Trophoblast cell (in vitro differentiated cells and primary cell): ENCODE measurements at regions not wholly inside any gene's neighbourhood (a gene's known extent, or its start where the extent isn't known, plus 50 kb on each side); places are given as distances from the start of the nearest gene placed in this dataset.

Experiments
- DNase-seq, 2 donors: peaks; one replicate each; pipeline ENCODE4 v3.0.0-alpha.2; 2016
- H2AFZ ChIP-seq: 2 replicates; pipeline ENCODE4 v1.6.1; 2013; ENCODE audit warnings: low read length, moderate library complexity, mild to moderate bottlenecking; ENCODE audit not compliant: insufficient read depth, poor library complexity
- H2AK5ac ChIP-seq: 2 replicates; pipeline ENCODE4 v1.6.1; 2013; ENCODE audit warnings: mild to moderate bottlenecking, low read length
- H2BK120ac ChIP-seq: 2 replicates; pipeline ENCODE4 v1.6.1; 2013; ENCODE audit warnings: low read length, mild to moderate bottlenecking, moderate library complexity; ENCODE audit not compliant: insufficient read depth, poor library complexity
- H2BK12ac ChIP-seq: 2 replicates; pipeline ENCODE4 v1.6.1; 2013; ENCODE audit warnings: mild to moderate bottlenecking, low read length, moderate library complexity
- H2BK5ac ChIP-seq: 2 replicates; pipeline ENCODE4 v1.6.1; 2013; ENCODE audit warnings: low read length, low read depth, moderate library complexity, mild to moderate bottlenecking; ENCODE audit not compliant: poor library complexity
- H3K14ac ChIP-seq: 2 replicates; pipeline ENCODE4 v1.6.1; 2013; ENCODE audit warnings: mild to moderate bottlenecking, low read length
- H3K18ac ChIP-seq: 2 replicates; pipeline ENCODE4 v1.6.1; 2013; ENCODE audit warnings: mild to moderate bottlenecking, low read length
- H3K23ac ChIP-seq: 2 replicates; pipeline ENCODE4 v1.6.1; 2013; ENCODE audit warnings: low read length
- H3K27ac ChIP-seq: 2 replicates; pipeline ENCODE4 v1.5.1; 2013; ENCODE audit warnings: low read depth, mild to moderate bottlenecking, inconsistent platforms, low read length, moderate library complexity
- H3K27me3 ChIP-seq: 2 replicates; pipeline ENCODE4 v1.6.1; 2013; ENCODE audit warnings: inconsistent platforms, mild to moderate bottlenecking, low read length, moderate library complexity; ENCODE audit not compliant: insufficient read depth
- H3K36me3 ChIP-seq, 2 experiments: 1 replicate in 1 of 2; 2 replicates in 1 of 2; pipeline ENCODE4 v1.6.1; 2013; ENCODE audit warnings: low read length in 2 of 2, mild to moderate bottlenecking in 2 of 2, moderate library complexity in 1 of 2; ENCODE audit not compliant: insufficient read depth in 2 of 2, control insufficient read depth in 1 of 2
- H3K4ac ChIP-seq: 2 replicates; pipeline ENCODE4 v1.6.1; 2013; ENCODE audit warnings: low read depth, mild to moderate bottlenecking, low read length, moderate library complexity
- H3K4me1 ChIP-seq, 2 experiments: 1 replicate in 1 of 2; 2 replicates in 1 of 2; pipeline ENCODE4 v1.6.1; 2013; ENCODE audit warnings: low read length in 2 of 2, mild to moderate bottlenecking in 2 of 2, moderate library complexity in 1 of 2; ENCODE audit not compliant: insufficient read depth in 2 of 2, control insufficient read depth in 1 of 2
- H3K4me2 ChIP-seq: 2 replicates; pipeline ENCODE4 v1.6.1; 2013; ENCODE audit warnings: inconsistent platforms, mild to moderate bottlenecking, low read length, moderate library complexity
- H3K4me3 ChIP-seq: 2 replicates; pipeline ENCODE4 v1.5.1; 2013; ENCODE audit warnings: mild to moderate bottlenecking, low read depth, low read length, inconsistent platforms
- H3K79me1 ChIP-seq: one replicate; pipeline ENCODE4 v1.6.1; 2013; ENCODE audit warnings: low read length
- H3K79me2 ChIP-seq: 2 replicates; pipeline ENCODE4 v1.6.1; 2013; ENCODE audit warnings: low read length, mild to moderate bottlenecking; ENCODE audit not compliant: control insufficient read depth, insufficient read depth, poor library complexity
- H3K9ac ChIP-seq: 2 replicates; pipeline ENCODE4 v1.6.1; 2013; ENCODE audit warnings: mild to moderate bottlenecking, low read length
- H3K9me3 ChIP-seq: 2 replicates; pipeline ENCODE4 v1.6.1; 2013; ENCODE audit warnings: low read depth, mild to moderate bottlenecking, control low read depth, inconsistent platforms, low read length; ENCODE audit not compliant: insufficient read depth
- H4K12ac ChIP-seq: 2 replicates; pipeline ENCODE4 v1.6.1; 2013; ENCODE audit warnings: low read depth, mild to moderate bottlenecking, low read length, moderate library complexity
- H4K8ac ChIP-seq: 2 replicates; pipeline ENCODE4 v1.6.1; 2013; ENCODE audit warnings: low read depth, mild to moderate bottlenecking, low read length, moderate library complexity
- H4K91ac ChIP-seq: one replicate; pipeline ENCODE4 v1.6.1; 2013; ENCODE audit warnings: low read depth, mild to moderate bottlenecking, low read length, moderate library complexity
- WGBS: extraction: QIAGEN DNeasy Blood & Tissue Kit; methylation state at CpG from one replicate; pipeline ENCODE4 v1.1.7; 2013; ENCODE audit warnings: missing lambda C conversion rate; ENCODE audit not compliant: insufficient read length, insufficient coverage; ENCODE audit errors: extremely low coverage; 5-methylcytosine and 5-hydroxymethylcytosine counted together

DNA sequence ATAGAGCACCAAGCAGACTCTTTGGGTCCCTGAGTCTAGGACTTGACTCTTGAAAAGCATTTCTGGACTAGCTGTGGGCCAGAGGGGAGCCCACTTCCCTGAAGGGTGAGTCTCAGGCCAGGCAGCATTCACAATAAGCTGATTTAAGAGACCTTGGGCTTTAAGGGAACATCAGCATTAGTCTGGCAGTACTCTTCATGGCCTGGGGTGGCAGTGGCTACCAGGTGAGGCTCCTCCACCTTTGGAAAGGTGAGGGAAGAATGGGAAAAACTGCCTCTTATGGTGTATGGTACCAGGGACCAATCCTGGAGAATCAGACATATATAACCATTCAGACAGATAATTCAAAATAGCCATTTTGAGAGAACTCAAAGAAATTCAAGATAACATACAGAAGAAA lies 599.9 kb upstream of the POU3F3 start:
- Histone ChIP-seq H3K36me3 (no peaks in the 10 kb centered on the region), H3K27ac (no peak overlapping the region), H4K12ac (no peak overlapping the region), H2BK12ac (no peak overlapping the region), H3K9me3 (no peaks in the 10 kb centered on the region), H3K18ac (no peak overlapping the region), H2BK5ac (no peak overlapping the region), H3K4ac (no peak overlapping the region), H3K27me3 (no peaks in the 10 kb centered on the region), H3K4me3 (no peak overlapping the region), H2AFZ (no peak overlapping the region), H4K8ac (no peak overlapping the region), H3K4me1 (no peaks in the 10 kb centered on the region), H4K91ac (no peak overlapping the region), H2BK120ac (no peak overlapping the region), H3K9ac (no peak overlapping the region), H2AK5ac (no peak overlapping the region), H3K79me1 (no peaks in the 10 kb centered on the region), H3K14ac (no peak overlapping the region), H3K4me2 (no peak overlapping the region), H3K23ac (no peak overlapping the region), H3K79me2 (no peaks in the 10 kb centered on the region)
- DNase-seq: no peak

DNA sequence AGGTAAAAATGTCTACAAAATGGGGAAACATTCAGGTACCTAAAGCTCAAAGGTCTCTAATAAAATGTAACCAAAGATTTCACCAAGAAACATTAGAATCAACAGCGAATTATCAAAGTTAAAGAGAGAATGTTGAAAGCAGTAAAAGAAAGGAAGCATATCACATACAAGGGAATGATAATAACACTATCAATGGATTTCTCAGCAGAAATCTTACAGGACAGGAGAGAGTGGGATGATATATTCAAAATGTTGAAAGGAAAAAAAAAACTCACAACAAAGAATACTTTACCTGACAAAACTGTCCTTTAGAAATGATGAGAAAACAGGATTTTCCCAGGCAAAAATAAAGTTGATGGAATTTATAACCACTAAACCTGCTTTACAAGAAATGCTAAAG lies 591.2 kb upstream of the POU3F3 start:
- Histone ChIP-seq H3K4me3 (no peak overlapping the region), H4K91ac (no peak overlapping the region), H4K12ac (no peak overlapping the region), H3K4me1 (no peaks in the 10 kb centered on the region), H3K23ac (no peak overlapping the region), H3K27me3 (no peaks in the 10 kb centered on the region), H3K79me2 (no peaks in the 10 kb centered on the region), H3K36me3 (no peaks in the 10 kb centered on the region), H3K27ac (no peak overlapping the region), H2BK120ac (no peak overlapping the region), H4K8ac (no peak overlapping the region), H3K4me2 (no peak overlapping the region), H2AK5ac (no peak overlapping the region), H3K79me1 (no peaks in the 10 kb centered on the region), H3K14ac (no peak overlapping the region), H2BK12ac (no peak overlapping the region), H3K4ac (no peak overlapping the region), H3K9ac (no peak overlapping the region), H3K9me3 (peaks cover 6% of the 10 kb centered on the region), H2AFZ (no peak overlapping the region), H3K18ac (no peak overlapping the region), H2BK5ac (no peak overlapping the region)
- WGBS: no CpG with 5 or more reads among the region's 1 CpG
- no peak for DNase-seq

- Histone ChIP-seq H3K4ac (no peak overlapping the region), H2AK5ac (no peak overlapping the region), H3K36me3 (no peaks in the 10 kb centered on the region), H3K27me3 (no peaks in the 10 kb centered on the region), H3K18ac (no peak overlapping the region), H2BK120ac (no peak overlapping the region), H2BK5ac (no peak overlapping the region), H3K4me3 (no peak overlapping the region), H3K79me2 (no peaks in the 10 kb centered on the region), H4K8ac (no peak overlapping the region), H2BK12ac (no peak overlapping the region), H3K27ac (no peak overlapping the region), H3K23ac (no peak overlapping the region), H3K4me1 (no peaks in the 10 kb centered on the region), H4K12ac (no peak overlapping the region), H2AFZ (no peak overlapping the region), H3K4me2 (no peak overlapping the region), H3K14ac (no peak overlapping the region), H3K9ac (no peak overlapping the region), H3K79me1 (no peaks in the 10 kb centered on the region), H4K91ac (no peak overlapping the region), H3K9me3 (no peaks in the 10 kb centered on the region)
- DNase-seq: no peak
- no CpG with 5 or more reads among the region's 1 CpG for WGBS
Measured at GRCh38 chr2:104279646-104280045, 574.3 kb upstream of the POU3F3 start.

DNA sequence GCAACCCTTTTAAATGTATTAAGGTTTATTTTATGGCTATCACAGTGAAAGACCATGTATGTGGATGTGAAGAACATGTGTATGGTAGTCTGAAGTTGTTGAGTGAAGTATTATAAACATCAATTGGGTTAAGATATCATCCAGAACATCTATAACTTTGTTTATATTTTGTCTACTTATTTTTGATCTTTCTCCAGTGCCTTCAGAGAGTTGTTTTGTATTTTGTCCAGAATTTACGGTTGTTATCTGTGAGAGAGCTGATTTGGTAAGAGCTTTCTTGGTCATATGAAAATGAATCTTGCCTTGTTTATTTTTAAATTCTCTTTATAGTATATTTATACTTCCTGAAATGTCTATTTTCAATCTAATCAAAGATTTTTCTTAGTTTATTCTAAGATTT lies 573.7 kb upstream of the POU3F3 start:
- H3K27me3 ChIP-seq: no peaks in the 10 kb centered on the region
- no peak overlapping the region for H2BK5ac ChIP-seq
- H3K27ac ChIP-seq: no peak overlapping the region
- H3K4me1 ChIP-seq: no peaks in the 10 kb centered on the region
- no peaks in the 10 kb centered on the region for H3K9me3 ChIP-seq
- H3K18ac ChIP-seq: no peak overlapping the region
- H2AFZ ChIP-seq: no peak overlapping the region
- H2BK12ac ChIP-seq: no peak overlapping the region
- H3K4me3 ChIP-seq: no peak overlapping the region
- H3K23ac ChIP-seq: no peak overlapping the region
- H4K12ac ChIP-seq: no peak overlapping the region
- no CpG with 5 or more reads among the region's 1 CpG for WGBS
- H2AK5ac ChIP-seq: no peak overlapping the region
- H4K8ac ChIP-seq: no peak overlapping the region
- H3K79me2 ChIP-seq: no peaks in the 10 kb centered on the region
- no peaks in the 10 kb centered on the region for H3K36me3 ChIP-seq
- no peaks in the 10 kb centered on the region for H3K79me1 ChIP-seq
- no peak overlapping the region for H3K4ac ChIP-seq
- no peak overlapping the region for H3K9ac ChIP-seq
- H2BK120ac ChIP-seq: no peak overlapping the region
- H4K91ac ChIP-seq: no peak overlapping the region
- H3K14ac ChIP-seq: no peak overlapping the region
- no peak for DNase-seq
- H3K4me2 ChIP-seq: no peak overlapping the region

DNA sequence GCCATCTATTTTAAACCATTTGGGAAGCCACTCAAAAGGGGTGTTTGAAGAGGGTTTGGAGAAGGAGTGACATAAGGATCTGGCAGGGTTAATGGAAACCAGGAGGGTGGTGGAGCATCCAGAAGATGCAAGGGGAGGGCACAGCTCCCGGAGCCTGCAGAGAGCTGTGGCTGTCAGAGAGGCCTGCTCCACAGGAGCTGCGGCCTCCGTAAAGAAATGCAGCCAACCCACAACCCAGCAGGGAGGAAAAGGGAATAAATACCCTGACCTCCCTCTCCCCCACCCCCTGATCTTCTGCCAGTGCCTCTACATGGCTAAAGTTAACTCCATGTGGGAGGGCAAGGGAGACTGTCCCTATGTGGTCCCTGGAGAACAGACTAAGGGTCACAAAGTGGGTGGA lies 567.1 kb upstream of the POU3F3 start:
- Histone ChIP-seq H3K18ac (no peak overlapping the region), H2BK120ac (no peak overlapping the region), H3K4me1 (no peaks in the 10 kb centered on the region), H3K4ac (no peak overlapping the region), H2AK5ac (no peak overlapping the region), H3K36me3 (no peaks in the 10 kb centered on the region), H3K9me3 (no peaks in the 10 kb centered on the region), H3K23ac (no peak overlapping the region), H4K12ac (no peak overlapping the region), H2BK5ac (no peak overlapping the region), H2BK12ac (no peak overlapping the region), H2AFZ (no peak overlapping the region), H3K14ac (no peak overlapping the region), H3K27me3 (no peaks in the 10 kb centered on the region), H3K27ac (no peak overlapping the region), H4K8ac (no peak overlapping the region), H3K9ac (no peak overlapping the region), H3K79me1 (no peaks in the 10 kb centered on the region), H3K79me2 (no peaks in the 10 kb centered on the region), H3K4me3 (no peak overlapping the region), H4K91ac (no peak overlapping the region), H3K4me2 (no peak overlapping the region)
- WGBS: no CpG with 5 or more reads among the region's 3 CpGs
- no peak for DNase-seq
